ENCODE measurements at regions not wholly inside any gene's neighbourhood (a gene's known extent, or its start where the extent isn't known, plus 50 kb on each side); places are given as distances from the start of the nearest gene placed in this dataset.

DNA sequence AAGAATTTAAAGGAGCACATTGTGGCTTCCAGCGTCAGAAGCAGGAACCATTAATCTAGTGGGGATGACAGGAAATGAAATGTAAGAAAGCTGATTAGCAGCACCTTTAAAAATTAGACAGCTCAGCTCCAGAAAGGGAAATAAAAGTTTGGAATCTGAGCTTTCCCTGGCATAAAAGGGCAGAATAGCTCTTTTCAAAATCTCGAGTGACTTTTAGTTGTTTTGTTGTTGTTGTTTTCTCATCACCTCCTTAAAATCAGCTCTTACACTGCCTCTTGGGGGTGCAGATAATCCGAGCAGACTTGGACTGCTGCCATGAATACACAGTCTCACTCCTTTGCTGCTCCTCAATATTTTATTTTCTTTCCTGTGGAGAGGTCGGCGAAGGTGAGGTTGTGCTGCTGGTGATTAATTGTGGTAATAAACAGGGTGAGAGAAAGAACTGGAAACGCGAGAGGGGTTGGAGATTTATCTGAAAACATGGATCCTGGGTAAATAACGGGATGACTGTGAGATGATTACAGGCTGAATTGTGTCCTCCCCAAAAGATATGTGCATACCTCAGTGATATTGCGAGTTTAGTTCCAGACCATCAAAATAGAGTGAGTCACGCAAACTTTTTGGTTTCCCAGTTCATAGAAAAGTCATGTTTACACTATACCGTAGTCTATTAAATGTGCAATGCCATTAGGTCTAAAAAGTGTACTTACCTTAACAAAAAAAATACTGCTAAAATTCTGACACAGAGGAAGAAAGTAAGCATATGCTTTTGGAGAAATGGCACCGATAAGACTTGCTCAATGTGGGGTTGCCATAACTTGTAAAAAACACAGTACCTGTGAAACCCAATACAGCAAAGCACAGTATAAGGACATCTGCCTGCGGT, 787.7 kb downstream of the UQCRFS1 start:
- no peak for DNase-seq

DNA sequence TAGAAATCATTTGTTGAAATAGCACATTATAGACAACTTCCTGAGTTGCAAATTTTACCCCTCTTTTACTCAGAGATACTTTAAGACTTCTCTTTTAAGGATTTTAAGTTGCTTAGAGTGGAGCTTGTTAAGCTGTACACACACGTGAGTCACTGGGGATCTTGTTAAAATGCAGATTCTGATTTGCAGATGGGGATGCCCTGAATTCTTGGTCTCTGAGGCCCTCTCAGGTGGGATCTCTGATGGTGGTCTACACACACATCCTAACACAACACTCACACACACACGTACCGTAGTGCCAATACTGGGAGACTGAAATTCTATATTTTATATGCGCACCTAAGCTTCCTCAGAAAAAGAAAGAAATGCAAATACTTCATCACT, 788.3 kb downstream of the UQCRFS1 start:
- no peak for DNase-seq

DNA sequence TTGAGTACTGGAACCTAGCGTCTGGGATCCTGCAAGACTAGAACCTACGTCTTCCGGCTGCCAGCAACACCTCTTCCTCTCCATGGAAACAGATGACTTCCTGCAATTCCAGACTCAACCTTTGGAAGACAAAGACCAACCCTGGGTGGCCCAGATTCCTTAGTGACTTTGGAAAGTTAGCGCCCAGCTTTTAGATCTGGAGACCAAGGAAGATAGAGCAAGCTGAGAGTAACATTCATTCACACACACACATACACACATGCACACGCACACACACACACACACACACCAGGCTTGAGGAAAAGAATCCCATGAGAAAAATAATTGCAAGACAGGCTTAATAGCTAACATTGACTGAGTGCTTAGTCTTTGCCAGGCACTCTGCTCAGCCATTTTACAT, 788.9 kb downstream of the UQCRFS1 start:
- no peak for DNase-seq

DNA sequence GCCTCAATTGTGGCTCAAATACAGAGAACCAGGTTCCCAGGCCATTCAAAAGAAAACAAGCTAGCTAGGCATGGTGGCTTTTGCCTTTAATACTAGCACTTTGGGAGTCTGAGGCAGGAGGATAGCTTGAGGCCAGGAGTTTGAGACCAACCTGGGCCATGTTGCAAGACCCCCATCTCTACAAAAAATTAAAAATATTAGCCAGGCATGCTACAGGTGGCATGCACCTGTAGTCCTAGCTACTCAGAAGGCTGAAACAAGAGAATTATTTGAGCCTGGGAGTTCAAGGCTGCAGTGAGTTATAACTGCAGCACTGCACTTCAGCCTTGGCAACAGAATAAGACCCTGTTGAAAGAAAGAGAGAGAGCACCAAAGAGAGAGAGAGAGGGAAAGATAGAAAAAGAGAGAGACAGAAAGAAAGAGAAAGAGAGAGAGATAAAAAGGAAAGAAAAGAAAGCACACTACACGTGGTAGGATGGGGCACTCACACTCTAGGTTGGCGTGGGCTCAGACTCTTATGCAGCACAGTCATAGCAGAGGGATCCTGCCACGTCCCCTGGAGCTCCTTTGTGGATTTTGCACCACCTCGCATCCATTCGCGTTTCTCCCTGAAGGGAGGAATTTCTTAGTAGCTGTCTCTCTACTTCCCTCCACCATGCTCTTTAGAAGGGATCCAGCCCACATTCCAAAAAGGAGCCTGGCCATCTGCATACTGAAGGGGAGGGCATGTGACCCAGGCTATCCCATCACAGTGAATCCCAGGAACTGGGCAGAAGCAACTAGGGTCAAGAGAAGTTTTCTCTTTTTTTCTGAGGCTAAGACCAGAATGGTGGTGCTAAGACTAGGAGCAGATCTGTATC, 789.9 kb downstream of the UQCRFS1 start:
- no peak for DNase-seq

DNA sequence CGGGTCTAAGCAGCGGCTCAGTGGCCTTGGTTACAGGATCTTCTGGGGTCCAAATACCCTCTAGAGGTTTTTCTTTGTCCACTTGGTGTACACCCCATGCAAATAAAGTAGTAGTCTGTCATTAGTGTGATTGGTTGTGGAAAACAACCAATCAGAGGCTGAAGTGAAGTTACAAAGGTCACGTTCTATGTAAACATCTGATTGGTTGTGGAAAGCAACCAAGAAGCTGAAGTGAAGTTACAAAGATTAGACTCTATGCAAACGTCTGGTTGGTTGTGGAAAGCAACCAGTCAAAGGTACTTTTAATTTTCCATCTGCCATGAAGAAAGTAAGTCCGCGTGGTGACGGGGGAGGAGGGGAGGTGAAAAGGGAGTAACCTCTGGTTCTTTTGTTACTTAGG, 790.9 kb downstream of the UQCRFS1 start:
- no peak for DNase-seq

DNA sequence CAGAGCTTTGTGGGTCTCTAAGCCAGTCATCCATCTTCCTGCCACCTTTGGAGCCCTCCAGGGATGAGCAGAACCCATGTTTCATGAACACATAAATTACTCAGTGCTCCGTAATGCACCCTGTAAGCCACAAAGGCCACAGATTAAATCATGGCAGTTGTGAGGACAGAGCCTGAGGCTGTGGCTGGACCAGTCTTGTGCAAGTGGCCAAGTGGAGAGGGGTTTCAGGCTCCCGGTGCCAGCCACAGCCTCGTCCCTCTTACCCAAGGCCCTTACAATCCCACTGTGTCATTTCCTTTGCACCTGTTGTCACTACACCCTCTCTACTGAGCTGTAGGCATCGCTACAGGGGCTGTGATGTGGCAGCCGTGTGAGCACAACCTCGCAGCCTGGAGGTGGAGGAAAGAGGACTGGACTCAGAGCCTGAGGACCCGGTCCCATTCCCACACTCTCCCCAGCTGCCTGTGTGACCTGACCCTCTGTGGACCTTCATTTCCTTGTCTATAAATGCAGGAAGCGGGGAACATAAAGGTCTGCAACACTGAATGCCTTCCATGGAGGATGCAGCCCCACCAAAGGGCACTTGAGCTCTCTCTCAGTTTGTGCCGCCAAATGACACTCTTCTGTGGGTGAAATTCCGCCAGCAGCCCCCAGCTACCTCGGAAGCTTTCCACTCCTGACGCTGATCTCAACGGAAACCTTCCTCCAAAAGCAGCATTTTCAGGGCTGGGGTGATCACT, 792.0 kb downstream of the UQCRFS1 start:
- no peak for DNase-seq

DNA sequence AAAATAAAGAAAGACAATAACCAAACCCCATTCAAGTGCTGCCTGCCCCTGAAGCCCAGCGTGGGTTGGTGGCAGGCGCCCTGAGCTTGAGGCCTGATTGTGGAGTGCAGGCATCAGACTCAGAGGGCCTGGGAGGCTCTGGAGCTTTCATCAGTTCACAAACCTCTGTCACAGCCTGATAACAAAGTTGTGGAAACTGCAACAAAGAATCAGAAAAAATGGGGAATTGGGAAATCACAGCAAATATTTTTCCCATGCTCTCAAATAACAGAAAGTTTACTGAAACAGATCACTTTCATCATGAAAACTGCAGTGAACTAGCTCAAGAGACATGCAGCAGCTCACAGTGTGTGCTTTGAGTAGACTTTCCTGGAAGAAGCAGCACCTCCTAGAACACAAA, 793.6 kb downstream of the UQCRFS1 start:
- DNase-seq, result no peak

DNA sequence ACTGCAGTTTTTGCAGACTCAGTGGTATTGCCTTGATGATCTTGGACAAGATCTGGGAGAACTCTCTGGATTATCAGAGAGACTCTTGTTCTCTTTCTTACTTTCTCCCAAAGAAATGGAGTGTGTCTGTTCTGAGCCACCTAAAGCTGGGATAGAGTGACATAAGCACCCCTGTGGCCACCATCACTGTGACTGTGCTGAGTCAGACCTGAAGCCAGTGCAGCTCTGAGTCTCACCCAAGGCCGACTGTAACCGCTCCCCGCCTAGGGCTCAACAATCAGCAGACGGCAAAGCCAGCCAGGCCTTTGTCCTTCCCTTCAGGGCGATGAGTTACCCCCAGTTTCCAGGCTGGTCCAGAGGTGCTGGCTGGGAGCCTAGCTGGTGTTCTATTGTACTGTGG, 795.6 kb downstream of the UQCRFS1 start:
- DNase-seq, result no peak

DNA sequence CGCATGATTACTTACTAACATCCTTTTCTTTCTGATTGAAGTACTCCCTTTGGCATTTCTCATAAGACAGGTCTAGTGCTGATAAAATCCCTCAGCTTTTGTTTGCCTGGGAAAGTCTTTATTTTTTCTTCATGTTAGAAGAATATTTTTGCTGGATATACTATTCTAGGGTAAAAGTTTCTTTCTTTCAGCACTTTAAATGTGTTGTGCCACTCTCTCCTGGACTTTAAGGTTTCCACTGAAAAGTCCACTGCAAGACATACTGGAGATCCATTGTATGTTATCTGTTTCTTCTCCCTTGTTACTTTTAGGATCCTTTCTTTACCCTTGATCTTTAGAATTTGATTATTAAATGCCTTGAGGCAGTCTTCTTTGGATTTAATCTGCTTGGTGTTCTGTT, 796.7 kb downstream of the UQCRFS1 start:
- no peak for DNase-seq

DNA sequence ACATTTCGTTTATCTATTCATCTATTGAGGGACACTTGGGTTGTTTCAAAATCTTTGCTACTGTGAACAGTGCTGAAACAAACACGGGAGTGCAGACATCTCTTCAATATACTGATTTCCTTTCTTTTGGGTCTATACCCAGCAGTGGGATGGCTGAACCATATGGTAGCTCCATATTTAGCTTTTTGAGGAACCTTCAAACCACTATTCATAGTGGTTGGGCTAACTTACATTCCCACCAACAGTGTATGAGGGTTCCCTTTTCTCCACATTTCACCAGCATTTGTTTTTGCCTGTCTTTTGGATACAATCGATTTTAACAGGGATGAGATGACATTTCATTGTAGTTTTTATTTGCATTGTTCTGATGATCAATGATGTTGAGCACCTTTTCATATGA, 798.2 kb downstream of the UQCRFS1 start:
- DNase-seq, result no peak

DNA sequence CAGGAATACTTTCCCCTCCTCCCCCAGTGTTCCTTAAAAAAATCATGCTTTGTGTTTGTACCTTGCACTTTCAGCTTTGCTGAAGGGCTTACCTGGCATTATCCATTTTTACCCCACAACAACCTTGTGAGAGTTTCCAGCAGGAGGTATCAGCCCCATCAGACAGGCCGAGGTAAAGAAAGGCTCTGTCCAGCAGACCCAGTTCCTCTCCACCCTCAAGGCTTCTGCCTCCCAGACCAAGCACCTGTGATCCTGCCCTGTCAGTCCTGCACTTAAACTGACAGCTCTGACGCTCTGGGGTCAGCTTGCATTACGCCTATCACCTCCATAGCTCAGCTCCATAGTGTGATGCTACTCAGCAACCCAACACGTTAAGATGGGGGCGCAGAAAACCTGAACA, 803.1 kb downstream of the UQCRFS1 start:
- DNase-seq, result no peak

DNA sequence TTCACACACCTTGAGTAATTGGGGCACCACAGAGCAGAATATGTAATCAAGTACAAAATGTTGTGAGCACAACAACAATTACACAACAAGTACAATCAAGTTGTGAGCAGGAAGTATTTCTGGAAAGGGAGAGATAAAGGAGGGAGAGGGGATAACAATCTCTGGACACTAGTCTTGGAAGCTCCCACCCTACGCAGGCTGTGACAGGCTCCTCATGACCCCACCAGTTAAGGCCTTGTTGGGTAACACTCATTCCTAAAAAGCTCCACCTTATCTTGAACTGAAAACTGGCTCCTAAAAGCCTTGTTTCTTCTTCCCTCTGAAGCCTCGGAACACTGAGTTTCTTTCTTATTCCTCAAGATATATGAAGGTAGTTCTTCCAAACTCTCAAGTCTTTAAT, 806.0 kb downstream of the UQCRFS1 start:
- DNase-seq, result no peak

DNA sequence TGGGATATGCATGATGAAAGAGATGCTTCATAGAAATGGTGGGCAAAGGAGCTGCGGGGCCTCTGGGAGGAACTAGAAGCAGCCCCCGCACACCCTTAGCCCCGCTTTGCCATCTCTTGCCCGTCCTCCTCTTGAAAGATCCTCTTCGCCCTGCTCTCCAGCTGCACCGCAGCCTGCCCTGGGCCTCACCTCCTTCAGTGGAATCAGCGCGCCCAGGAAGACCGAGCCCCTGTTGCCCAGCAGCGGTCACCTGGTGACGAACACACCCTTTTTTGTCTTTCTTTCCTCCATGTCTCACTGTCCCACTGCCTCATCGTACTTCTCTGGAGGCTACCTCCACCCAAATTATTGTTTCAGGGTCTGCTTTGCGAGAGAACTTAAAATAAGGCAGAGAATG, 807.6 kb downstream of the UQCRFS1 start:
- DNase-seq, result no peak

DNA sequence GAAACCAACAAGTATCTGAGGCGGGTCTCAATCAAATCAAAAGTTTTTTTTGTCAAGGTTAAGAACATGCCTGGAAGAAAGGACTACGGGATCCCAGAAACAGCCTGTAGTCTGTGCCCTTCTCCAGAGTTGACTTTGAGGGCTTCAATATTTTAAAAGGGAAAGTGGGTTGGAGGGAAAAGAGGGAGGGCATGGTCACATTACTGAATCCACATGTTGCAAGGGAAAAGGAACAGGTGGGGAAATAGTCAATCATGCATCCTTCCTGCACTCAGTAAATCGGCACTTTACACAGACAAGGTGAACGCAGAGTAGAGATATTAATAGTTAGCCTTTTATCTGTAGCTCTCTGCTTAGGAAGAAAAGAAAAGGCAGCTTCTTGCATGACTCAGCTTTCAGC, 808.5 kb downstream of the UQCRFS1 start:
- no peak for DNase-seq

DNA sequence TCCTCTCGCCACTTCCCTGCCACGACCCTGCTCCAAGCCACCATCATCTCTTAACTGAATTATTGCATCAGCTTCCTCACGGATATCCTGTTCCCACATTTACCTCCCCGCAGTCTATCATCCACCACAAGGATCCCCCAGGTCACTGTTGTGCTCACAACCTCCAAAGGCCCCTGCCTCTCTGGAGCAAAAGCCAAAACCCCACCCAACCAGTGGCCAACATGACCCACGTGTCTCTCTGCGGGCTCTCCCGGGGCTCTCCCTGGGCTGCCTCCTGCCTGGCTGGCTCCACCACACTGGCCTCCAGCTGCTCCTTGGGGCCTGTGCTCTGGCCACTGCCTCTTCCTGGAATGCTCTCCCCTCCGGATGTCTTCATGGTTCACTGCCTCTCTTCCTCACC, 809.3 kb downstream of the UQCRFS1 start:
- no peak for DNase-seq

DNA sequence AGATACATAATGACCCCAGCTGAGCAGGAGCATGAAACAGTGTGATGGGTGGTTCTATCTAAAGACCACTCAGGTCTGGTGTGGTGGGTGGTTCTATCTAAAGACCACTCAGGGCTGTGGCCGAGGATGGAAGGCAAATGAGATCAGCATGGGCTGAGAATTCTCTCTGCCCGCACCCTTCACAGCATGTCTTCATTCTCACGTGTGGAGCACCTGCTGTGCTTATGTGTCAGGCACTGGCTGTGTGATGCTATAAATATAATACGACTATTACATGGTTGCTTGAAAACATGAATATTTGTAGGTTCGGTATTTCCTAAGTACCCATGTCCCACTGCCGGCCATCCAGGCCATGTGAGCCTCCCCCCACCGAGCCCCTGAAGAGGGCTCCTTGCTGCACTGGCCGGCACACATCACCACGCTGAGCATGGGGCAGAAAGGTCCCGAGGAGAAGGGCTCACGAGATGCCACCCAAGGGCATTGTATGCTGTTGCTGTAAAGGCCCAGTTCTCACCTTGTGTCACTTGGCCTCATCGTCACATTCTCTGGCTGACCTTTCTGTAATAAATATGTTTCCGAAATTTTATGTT, 810.2 kb downstream of the UQCRFS1 start:
- no peak for DNase-seq

DNA sequence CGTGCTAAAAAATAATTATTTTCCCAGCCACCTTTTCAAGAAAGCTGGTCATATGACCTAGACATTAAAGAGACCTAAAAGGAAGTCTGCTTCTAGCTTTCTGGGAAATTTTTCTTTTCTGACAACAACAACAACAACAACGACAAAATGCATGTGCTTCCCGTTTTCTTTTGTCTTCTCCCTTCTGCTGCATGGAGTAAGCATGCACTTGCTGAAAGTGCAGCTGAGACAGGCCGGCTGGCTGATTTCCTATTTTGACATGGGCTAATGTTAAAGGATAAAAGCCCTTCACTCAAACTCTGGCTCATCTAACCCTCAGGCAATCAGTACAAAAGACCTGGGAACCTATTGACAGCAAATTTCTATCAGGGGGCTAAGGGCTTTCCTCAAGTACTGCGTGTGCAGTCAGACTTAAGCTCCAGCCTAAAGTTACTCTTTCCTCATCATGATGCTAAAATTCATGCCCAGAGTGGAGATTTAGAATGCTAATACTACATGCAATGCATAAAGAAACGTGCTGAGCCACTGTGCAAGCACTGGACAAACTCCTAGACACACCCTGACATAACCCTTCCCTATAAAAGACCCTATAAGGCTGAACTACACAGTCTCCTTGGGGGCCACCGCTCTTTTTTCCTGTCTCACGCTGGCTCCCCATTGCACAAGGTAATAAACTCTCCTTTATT, 811.1 kb downstream of the UQCRFS1 start:
- no peak for DNase-seq

DNA sequence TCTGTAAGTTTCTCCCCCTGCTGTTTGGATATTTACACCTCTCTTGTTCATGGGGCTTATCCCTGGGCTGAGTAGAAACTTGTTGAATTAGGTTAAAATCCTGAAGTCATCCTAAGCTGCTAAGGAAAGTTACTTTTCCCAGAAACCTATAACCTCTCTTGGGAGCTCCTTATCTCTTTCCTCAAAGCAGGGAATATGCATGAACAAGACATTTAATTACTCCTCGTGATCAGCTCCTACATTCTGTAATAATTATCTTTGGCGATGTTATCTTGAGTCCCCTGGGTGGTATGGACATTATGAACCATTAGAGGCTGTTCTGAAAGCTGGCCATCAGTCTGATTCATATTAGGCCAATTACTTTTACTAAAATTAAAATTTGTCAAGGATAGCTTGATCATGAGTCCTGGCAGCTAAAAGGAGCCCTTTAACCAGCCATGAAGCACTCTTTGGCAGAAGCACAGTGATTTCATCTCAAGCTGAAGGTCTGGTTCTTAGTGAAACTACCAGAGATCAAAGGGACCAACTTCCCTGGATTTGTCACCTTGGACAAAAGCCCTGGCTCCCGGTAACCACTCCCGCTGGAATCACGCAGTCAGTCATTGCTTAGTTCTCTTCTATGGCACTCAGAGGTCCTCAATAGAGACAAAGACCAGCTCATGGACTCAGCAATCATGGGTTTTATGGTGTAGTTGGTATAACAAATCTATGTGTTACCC, 811.8 kb downstream of the UQCRFS1 start:
- DNase-seq, result no peak

DNA sequence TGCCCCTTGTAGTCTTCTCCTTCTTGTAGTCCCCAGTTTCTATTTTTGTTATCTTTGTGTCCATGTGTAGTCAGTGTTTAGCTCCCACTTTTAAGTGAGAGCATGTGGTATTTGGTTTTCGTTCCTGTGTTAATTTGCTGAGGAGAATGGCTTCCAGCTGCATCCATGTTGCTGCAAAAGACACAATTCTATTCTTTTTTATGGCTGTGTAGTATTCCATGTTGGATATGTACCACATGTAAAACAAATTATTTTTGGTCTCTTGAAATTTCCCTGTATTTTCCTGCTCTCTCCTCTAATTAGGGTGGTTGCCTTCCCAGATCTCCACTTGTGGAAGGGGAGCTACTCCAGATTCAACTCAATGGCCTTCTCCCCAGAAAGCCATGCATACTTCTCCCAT, 813.8 kb downstream of the UQCRFS1 start:
- DNase-seq, result no peak

DNA sequence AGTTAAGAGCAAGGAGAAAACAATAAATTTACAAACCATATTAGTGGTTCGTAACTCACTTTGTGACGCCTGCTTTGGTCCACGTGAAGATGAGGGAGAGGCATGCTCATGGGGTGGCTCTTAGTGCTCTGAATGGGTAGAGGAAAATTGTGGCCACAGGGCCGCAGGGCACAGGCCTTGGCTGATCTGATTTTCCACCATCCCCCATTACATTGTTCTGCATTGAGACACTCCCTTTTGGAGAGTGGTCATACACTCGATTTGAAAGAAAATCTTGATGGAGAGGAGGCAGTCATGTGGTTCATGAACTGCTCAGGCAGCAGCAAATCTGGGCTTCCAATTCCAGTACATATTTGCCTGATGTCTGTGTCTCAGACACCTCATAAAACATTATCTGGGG, 815.2 kb downstream of the UQCRFS1 start:
- DNase-seq, result no peak

DNA sequence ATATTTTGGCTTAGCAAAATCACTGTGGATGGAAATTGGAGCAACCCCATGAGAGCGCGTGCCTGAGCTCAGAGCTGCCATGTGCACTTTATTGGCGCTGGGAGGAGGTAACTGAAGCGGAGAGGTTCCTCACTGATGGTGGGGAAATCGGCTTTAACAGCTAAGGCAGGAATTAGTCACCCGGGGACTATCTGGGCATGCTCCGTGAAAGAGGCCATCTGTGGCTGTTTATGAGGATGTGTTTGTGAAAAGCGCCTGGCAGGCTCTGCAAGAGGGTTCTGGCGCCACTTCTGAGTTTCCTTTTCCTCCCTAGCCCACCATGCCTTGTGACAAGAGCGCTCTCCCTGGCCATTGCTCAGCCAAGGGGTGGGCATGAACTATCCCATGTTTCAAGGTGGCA, 815.6 kb downstream of the UQCRFS1 start:
- no peak for DNase-seq

DNA sequence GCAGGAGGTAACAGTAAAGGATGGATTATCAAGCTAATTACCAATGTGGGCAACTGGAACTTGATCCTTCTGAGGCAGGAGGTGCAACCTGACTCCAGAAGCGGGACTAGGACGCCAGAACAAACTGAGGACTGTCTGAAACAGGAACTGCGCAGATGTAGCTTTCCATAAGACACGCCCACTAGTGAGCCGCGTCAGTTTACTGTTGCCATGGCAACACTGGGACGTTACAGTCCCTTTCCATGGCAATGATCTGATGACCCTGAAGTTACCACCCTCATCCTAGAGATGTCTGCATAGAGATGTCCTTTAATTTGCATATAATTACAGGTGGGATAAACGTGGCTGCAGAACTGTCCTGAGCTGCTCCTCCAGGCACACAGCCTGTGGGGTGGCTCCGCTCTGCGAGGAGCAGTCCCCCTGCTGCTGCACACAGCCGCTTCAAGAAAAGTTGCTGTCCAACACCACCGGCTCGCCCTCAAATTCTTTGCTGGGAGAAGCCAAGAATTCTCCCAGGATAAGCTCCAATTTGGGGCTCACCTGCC, 816.6 kb downstream of the UQCRFS1 start:
- no peak for DNase-seq
